ENCODE measurements at regions not wholly inside any gene's neighbourhood (a gene's known extent, or its start where the extent isn't known, plus 50 kb on each side); places are given as distances from the start of the nearest gene placed in this dataset.

DNA sequence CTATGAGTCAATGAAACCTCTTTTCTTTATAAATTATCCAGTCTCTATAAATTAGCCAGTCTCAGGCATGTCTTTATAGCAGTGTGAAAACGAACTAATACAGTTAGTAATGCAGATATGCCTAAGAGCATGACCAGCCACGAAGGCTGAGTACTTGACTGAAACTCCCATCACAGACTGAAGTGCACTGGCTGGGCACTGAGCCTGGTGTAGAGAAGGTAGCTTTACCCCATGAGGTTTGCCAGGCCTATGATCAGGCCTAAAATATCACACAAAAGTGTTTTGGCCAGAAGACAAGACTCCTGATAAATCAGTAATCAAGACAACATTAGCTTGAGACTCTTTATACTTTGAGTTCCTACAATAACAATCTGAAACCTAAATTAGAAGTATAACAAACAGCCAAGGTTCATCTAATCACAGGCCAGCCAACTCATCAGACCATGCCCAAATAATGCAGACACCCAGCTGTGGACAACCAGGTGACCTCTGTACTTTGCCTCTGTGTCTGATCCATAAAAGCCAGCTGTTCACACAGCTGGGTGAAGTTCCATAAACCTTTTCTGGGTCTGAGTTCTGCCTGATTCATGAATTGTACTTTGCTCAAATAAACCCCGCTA lies 771.8 kb upstream of the SLITRK1 start:
- TF ChIP-seq EZH2phosphoT487 (IDR thresholded peaks at IDR 0.05; ENCODE audit: insufficient read depth, low read depth): no peak
- TF ChIP-seq EZH2 (IDR thresholded peaks at IDR 0.05; ENCODE audit: insufficient read depth, poor library complexity, severe bottlenecking): no peak
